H9 (cell line): ENCODE measurements at regions not wholly inside any gene's neighbourhood (a gene's known extent, or its start where the extent isn't known, plus 50 kb on each side); places are given as distances from the start of the nearest gene placed in this dataset.

Experiments used
- DNase-seq: peaks from one replicate; pipeline ENCODE4 v3.0.0-alpha.2; 2017
- H2AFZ ChIP-seq: one replicate; pipeline ENCODE4 v1.6.1; 2013; ENCODE audit warnings: mild to moderate bottlenecking, low read length, control low read depth, moderate library complexity
- H2AK5ac ChIP-seq: 2 replicates; pipeline ENCODE4 v1.6.1; 2013; ENCODE audit warnings: low read length, control low read depth, mixed read lengths; ENCODE audit not compliant: insufficient read length
- H2BK120ac ChIP-seq: one replicate; pipeline ENCODE4 v1.6.1; 2013; ENCODE audit warnings: low read depth, mild to moderate bottlenecking, low read length, control low read depth, inconsistent platforms; ENCODE audit not compliant: poor library complexity, severe bottlenecking
- H2BK12ac ChIP-seq: 2 replicates; pipeline ENCODE4 v1.6.1; 2013; ENCODE audit warnings: low read length, control low read depth, mixed read lengths, low read depth; ENCODE audit not compliant: insufficient read length
- H2BK15ac ChIP-seq: 2 replicates; pipeline ENCODE4 v1.6.1; 2013; ENCODE audit warnings: low read depth, low read length, control low read depth
- H2BK20ac ChIP-seq: one replicate; pipeline ENCODE4 v1.6.1; 2013; ENCODE audit warnings: low read depth, mild to moderate bottlenecking, low read length, control low read depth, inconsistent platforms; ENCODE audit not compliant: poor library complexity, severe bottlenecking
- H2BK5ac ChIP-seq: 2 replicates; pipeline ENCODE4 v1.6.1; 2013; ENCODE audit warnings: low read length, control low read depth, mixed read lengths; ENCODE audit not compliant: insufficient read length
- H3K14ac ChIP-seq: 2 replicates; pipeline ENCODE4 v1.6.1; 2013; ENCODE audit warnings: low read length, control low read depth; ENCODE audit not compliant: insufficient read depth
- H3K18ac ChIP-seq: 2 replicates; pipeline ENCODE4 v1.6.1; 2013; ENCODE audit warnings: low read depth, mild to moderate bottlenecking, mixed read lengths, low read length, control low read depth; ENCODE audit not compliant: insufficient read length
- H3K23ac ChIP-seq: 2 replicates; pipeline ENCODE4 v1.6.1; 2013; ENCODE audit warnings: low read length, control low read depth, mixed read lengths, low read depth; ENCODE audit not compliant: insufficient read length
- H3K23me2 ChIP-seq: 2 replicates; pipeline ENCODE4 v1.6.1; 2013; ENCODE audit warnings: low read depth, mild to moderate bottlenecking, mixed read lengths, low read length, control low read depth; ENCODE audit not compliant: insufficient read length, poor library complexity, severe bottlenecking
- H3K27ac ChIP-seq: 2 replicates; pipeline ENCODE4 v1.5.1; 2013; ENCODE audit warnings: low read length, control low read depth, mixed read lengths, low read depth; ENCODE audit not compliant: insufficient read length
- H3K27me3 ChIP-seq: 2 replicates; pipeline ENCODE4 v1.6.1; 2013; ENCODE audit warnings: low read length, control low read depth, inconsistent platforms; ENCODE audit not compliant: insufficient read depth
- H3K4ac ChIP-seq: 2 replicates; pipeline ENCODE4 v1.6.1; 2013; ENCODE audit warnings: low read depth, mild to moderate bottlenecking, control low read depth, inconsistent platforms, low read length, moderate library complexity
- H3K4me1 ChIP-seq: 2 replicates; pipeline ENCODE4 v1.6.1; 2013; ENCODE audit warnings: low read length, control low read depth, inconsistent platforms; ENCODE audit not compliant: insufficient read depth
- H3K4me2 ChIP-seq: 2 replicates; pipeline ENCODE4 v1.6.1; 2013; ENCODE audit warnings: low read length, control low read depth, mixed read lengths; ENCODE audit not compliant: insufficient read length, insufficient read depth
- H3K56ac ChIP-seq: 2 replicates; pipeline ENCODE4 v1.6.1; 2013; ENCODE audit warnings: low read depth, mild to moderate bottlenecking, mixed read lengths, low read length, control low read depth; ENCODE audit not compliant: insufficient read length
- H3K79me1 ChIP-seq: 2 replicates; pipeline ENCODE4 v1.6.1; 2013; ENCODE audit warnings: low read depth, mild to moderate bottlenecking, moderate library complexity, low read length, control low read depth, inconsistent platforms; ENCODE audit not compliant: insufficient read depth, poor library complexity, severe bottlenecking
- H3K79me2 ChIP-seq: 2 replicates; pipeline ENCODE4 v1.6.1; 2013; ENCODE audit warnings: low read length, control low read depth, inconsistent platforms; ENCODE audit not compliant: insufficient read depth
- H3K9ac ChIP-seq: 2 replicates; pipeline ENCODE4 v1.6.1; 2013; ENCODE audit warnings: low read length, control low read depth, mixed read lengths; ENCODE audit not compliant: insufficient read length; ENCODE audit errors: extremely low read depth
- H3K9me3 ChIP-seq: one replicate; pipeline ENCODE4 v1.6.1; 2013; ENCODE audit warnings: low read depth, low read length, inconsistent platforms; ENCODE audit not compliant: control insufficient read depth
- H3T11ph ChIP-seq: one replicate; pipeline ENCODE4 v1.6.1; 2013; ENCODE audit warnings: mild to moderate bottlenecking, low read length, control low read depth, inconsistent platforms
- H4K20me1 ChIP-seq: one replicate; pipeline ENCODE4 v1.6.1; 2013; ENCODE audit not compliant: control insufficient read depth, insufficient read length, insufficient read depth
- H4K5ac ChIP-seq: 2 replicates; pipeline ENCODE4 v1.6.1; 2013; ENCODE audit warnings: low read depth, mild to moderate bottlenecking, mixed read lengths, low read length, control low read depth; ENCODE audit not compliant: insufficient read length
- H4K8ac ChIP-seq: replicated peaks from 2 replicates; pipeline ENCODE4 v1.6.1; 2013; ENCODE audit warnings: low read length, control low read depth, mixed read lengths, low read depth; ENCODE audit not compliant: insufficient read length
- H4K91ac ChIP-seq: 2 replicates; pipeline ENCODE4 v1.6.1; 2013; ENCODE audit warnings: low read depth, mild to moderate bottlenecking, moderate library complexity, mixed read lengths, low read length, control low read depth; ENCODE audit not compliant: insufficient read length
- H3K27ac Mint-ChIP-seq, 3 experiments: 2 replicates in 2 of 3; 3 replicates in 1 of 3; pipeline ENCODE4 v1.8.0; 2020 to 2021; ENCODE audit warnings: mixed read lengths in 3 of 3, mild to moderate bottlenecking in 1 of 3, moderate library complexity in 1 of 3
- H3K27me3 Mint-ChIP-seq: 2 replicates; pipeline ENCODE4 v1.8.0; 2021; ENCODE audit warnings: low read depth, mild to moderate bottlenecking, moderate library complexity, mixed read lengths
- H3K36me3 Mint-ChIP-seq, 3 experiments: 2 replicates in 2 of 3; 3 replicates in 1 of 3; pipeline ENCODE4 v1.8.0; 2020 to 2021; ENCODE audit warnings: low read depth in 3 of 3, mixed read lengths in 3 of 3; ENCODE audit not compliant: insufficient read depth in 1 of 3
- H3K4me1 Mint-ChIP-seq, 2 experiments: 2 replicates each; pipeline ENCODE4 v1.8.0; 2020; ENCODE audit warnings: mixed read lengths in 2 of 2
- H3K4me3 Mint-ChIP-seq, 2 experiments: 2 replicates in 1 of 2; 3 replicates in 1 of 2; pipeline ENCODE4 v1.8.0; 2020 to 2021; ENCODE audit warnings: mild to moderate bottlenecking in 2 of 2, mixed read lengths in 2 of 2, moderate library complexity in 1 of 2
- H3K9me3 Mint-ChIP-seq, 2 experiments: 2 replicates in 1 of 2; 3 replicates in 1 of 2; pipeline ENCODE4 v1.8.0; 2020; ENCODE audit warnings: mild to moderate bottlenecking in 2 of 2, mixed read lengths in 2 of 2, moderate library complexity in 1 of 2
- CTCF ChIP-seq: fragments of 200-600 bp; sonication (generic); conservative IDR thresholded peaks from 3 replicates; pipeline ENCODE4 v1.8.0; 2021; ENCODE audit warnings: antibody characterized with exemption, mild to moderate bottlenecking
- WGBS: extraction: QIAGEN DNeasy Blood & Tissue Kit; methylation state at CpG from one replicate; pipeline ENCODE4 v1.1.7; 2013; ENCODE audit warnings: missing lambda C conversion rate, low lambda C conversion rate, mixed read lengths; ENCODE audit not compliant: insufficient read length; ENCODE audit errors: extremely low coverage; 5-methylcytosine and 5-hydroxymethylcytosine counted together

- Histone ChIP-seq H2BK15ac (no peak overlapping the region), H2BK120ac (no peak overlapping the region), H3K27me3 (no peaks in the 10 kb centered on the region), H3K23me2 (no peaks in the 10 kb centered on the region), H3K9me3 (no peaks in the 10 kb centered on the region), H2AFZ (no peak overlapping the region), H3K56ac (no peak overlapping the region), H2BK20ac (no peak overlapping the region), H4K5ac (no peak overlapping the region), H3K27ac (no peak overlapping the region), H3K79me2 (no peaks in the 10 kb centered on the region), H3K18ac (no peak overlapping the region), H3K4ac (no peak overlapping the region), H4K8ac (no peak overlapping the region), H2BK5ac (no peak overlapping the region), H3T11ph (no peak overlapping the region), H3K79me1 (no peaks in the 10 kb centered on the region), H3K23ac (no peak overlapping the region), H2AK5ac (no peak overlapping the region), H3K4me1 (no peaks in the 10 kb centered on the region), H3K9ac (no peak overlapping the region), H4K91ac (no peak overlapping the region), H2BK12ac (no peak overlapping the region), H3K4me2 (no peak overlapping the region), H3K14ac (no peak overlapping the region), H4K20me1 (no peaks in the 10 kb centered on the region)
- Mint-ChIP-seq H3K36me3 (no peaks in the 10 kb centered on the region), H3K27me3 (peaks cover 28% of the 10 kb centered on the region), H3K27ac (no peak overlapping the region), H3K9me3 (no peaks in the 10 kb centered on the region), H3K4me3 (no peak overlapping the region), H3K4me1 (peaks cover 3 to 6% of the 10 kb centered on the region in 2 experiments; a peak in 2 of 4 replicates)
- no peak for DNase-seq
- no peak for TF ChIP-seq CTCF
- WGBS: no CpG with 5 or more reads among the region's 1 CpG
These were observed 68.0 kb upstream of the SLC6A11 start for GRCh38 chr3:10748040-10748439.
